ENCODE measurements at regions not wholly inside any gene's neighbourhood (a gene's known extent, or its start where the extent isn't known, plus 50 kb on each side); places are given as distances from the start of the nearest gene placed in this dataset.
"Not testable (repeated sequence)": the region's sequence is repeated elsewhere in the genome, so short reads cannot be mapped to it uniquely, and the experiment has no call there.

DNA sequence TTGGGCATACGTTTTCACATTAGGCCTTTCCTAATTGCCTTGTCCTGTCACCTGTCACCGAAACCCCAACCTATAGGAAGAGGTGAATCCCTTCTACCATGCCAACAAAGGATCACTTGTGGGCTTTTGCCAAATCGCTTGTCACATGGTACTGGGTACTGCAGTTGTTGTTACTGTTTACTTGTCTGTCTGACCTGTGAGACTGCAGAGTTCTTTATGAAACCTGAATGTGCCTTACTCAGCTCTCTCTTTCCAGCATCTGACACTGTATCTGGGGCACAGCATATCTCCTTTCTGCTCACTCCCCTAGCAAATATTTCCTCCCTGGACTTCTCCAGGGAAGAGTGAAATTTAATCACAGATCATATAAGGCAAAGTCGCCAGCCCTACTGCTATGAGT, 1272.4 kb downstream of the CDH8 start:
- no peak for DNase-seq

- DNase-seq, result no peak
These were observed 1280.3 kb downstream of the CDH8 start for GRCh38 chr16:60755907-60756306.

GRCh38 chr16:60748366-60748765, 1287.9 kb downstream of the CDH8 start:
- no peak for DNase-seq

- DNase-seq, result no peak
These were observed 1292.0 kb downstream of the CDH8 start for GRCh38 chr16:60744198-60744597.

GRCh38 chr16:60741810-60742209, 1294.4 kb downstream of the CDH8 start:
- no peak for DNase-seq

- DNase-seq, result no peak
These were observed 1296.2 kb downstream of the CDH8 start for GRCh38 chr16:60739737-60740683.

GRCh38 chr16:60731329-60732050, 1304.7 kb downstream of the CDH8 start:
- DNase-seq, result no peak

DNA sequence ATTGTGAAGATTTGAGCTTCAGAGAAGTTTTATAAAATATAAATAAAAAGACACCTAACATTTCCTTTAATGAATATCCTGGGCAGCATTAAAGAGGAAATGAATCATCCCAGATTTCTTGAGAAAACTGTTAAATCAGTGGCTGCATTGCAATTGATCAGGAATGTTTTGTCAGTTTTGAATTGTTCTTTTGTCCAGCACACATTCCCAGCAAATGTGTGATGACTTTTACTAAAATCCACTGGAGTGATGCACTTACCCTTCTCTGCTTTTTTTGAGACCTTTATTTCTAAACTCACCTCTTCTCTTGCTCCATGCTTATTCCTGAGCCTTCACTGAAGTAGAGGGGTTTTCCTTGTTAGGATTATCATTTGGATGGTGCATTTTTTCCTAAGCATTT, 1307.2 kb downstream of the CDH8 start:
- DNase-seq, result no peak

- no peak for DNase-seq
These were observed 1308.4 kb downstream of the CDH8 start for GRCh38 chr16:60727851-60728250.

DNA sequence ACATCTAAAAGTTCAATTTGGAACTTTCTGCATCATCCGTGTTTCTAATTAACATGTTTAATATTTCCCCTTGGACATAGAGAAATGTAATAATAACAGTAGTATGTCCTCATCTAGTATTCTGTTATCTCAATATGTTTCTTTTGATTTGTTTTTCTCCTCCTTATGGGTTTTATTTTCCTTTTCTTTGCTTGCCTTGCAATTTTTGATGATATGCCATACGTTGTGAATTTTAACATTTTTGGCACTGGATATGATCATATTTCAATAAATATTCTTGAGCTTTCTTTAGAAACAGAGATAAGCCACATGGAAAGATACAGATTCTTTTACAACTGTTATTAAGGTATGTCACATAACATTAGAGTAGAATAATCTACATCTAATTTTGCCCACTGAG, 1316.2 kb downstream of the CDH8 start:
- DNase-seq, result no peak

DNA sequence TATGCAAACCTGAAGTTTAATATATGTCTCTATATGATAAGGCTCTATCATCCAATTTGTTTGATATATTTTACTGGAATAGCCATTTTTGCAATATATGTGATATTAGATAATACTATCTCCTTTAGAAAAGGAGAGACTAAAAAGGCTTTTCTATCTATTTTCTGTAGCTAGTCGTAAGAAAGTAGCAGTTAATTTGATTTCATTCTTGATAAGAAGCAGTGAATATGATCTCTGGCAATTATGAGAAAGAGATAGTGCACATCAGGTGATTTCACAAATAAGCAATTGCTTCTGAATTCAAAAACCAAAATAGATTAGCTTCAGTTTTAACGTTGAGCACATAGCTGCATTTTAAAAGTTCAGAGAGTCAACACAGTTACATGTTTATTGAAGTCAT, 1318.4 kb downstream of the CDH8 start:
- no peak for DNase-seq

GRCh38 chr16:60712144-60712543, 1324.1 kb downstream of the CDH8 start:
- no peak for DNase-seq

GRCh38 chr16:60704726-60705125, 1331.5 kb downstream of the CDH8 start:
- DNase-seq, result no peak

DNA sequence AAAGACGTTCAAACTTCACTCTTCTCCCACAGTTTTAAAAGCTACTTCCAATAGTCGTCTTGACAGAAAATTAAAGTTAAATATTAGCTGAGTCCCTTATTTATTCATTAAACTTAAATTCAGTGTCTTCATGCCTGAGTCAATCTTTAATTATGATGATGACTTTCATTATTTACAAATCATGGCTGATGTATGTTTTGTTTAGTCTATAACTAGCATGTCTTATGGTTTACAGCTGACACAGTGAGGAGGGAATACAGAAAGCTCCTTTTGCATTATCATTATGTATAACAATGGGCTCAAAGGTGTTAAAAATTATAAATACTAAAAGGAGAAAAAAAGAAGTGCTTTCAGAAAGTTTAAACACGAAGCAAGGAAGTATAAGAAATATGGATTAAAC, 1333.1 kb downstream of the CDH8 start:
- no peak for DNase-seq

DNA sequence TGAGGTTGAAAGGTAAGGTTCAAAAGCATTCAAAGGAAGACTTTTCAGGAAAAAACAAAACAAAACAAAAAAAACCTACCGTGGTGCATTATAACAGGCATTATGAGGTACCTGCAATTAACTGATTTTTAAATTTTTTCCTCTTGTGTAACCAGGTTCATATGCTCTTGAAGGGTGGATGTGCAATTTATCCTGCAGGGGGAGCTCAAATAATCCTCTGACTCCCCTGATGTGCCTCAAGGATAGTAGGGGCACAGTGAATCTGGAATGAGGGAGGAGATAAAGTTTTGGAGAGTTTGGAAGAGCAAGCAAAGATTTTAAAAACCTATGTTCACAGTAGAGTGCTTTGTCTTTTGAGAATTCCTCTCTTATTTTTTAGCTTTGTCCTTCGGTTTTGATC, 1349.4 kb downstream of the CDH8 start:
- no peak for DNase-seq

- DNase-seq, result no peak
These were observed 1352.2 kb downstream of the CDH8 start for GRCh38 chr16:60684002-60684401.

- DNase-seq, result no peak
These were observed 1354.0 kb downstream of the CDH8 start for GRCh38 chr16:60682219-60682618.

GRCh38 chr16:60681043-60681442, 1355.2 kb downstream of the CDH8 start:
- no peak for DNase-seq

GRCh38 chr16:60675022-60675421, 1361.2 kb downstream of the CDH8 start:
- no peak for DNase-seq

DNA sequence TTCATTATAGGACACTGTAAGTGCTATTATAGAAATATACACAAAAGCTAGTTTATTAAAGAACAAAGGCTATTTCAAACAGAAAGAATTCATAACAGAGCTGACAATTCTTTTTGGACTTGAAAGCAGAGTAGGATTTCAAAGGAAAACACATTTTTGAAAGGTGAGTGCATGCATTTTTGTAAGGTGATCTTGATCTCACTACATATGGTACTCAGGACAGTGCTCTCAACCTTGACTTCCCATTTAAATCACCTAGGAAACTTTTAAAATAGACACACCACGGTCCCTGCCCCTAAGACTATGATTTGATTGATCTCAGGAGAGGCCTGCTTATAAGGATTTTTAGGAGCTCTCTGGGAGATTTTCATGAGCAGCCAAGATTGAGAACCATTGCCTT, 1362.0 kb downstream of the CDH8 start:
- DNase-seq, result no peak

- no peak for DNase-seq
These were observed 1380.6 kb downstream of the CDH8 start for GRCh38 chr16:60655514-60656153.

GRCh38 chr16:60651346-60651745, 1384.9 kb downstream of the CDH8 start:
- no peak for DNase-seq

DNA sequence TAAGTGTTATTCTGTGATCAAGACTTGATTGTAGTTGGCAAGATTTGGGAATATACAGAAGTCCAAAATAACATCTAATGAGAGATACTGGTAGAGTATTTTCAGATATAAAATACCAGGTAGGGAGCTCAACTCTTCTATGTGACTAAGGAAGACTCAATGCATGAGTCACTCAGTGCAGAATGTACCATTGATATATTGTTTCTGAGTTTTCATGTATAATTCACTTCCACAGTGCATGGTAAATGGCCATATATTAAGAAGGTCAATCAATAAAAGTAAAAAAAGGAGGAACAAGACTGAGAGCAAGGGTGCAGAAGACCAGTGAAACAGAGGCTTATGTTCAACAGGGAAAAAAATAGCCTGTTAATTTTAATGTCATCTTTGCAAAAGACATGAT, 1387.9 kb downstream of the CDH8 start:
- no peak for DNase-seq

GRCh38 chr16:60647388-60647787, 1388.8 kb downstream of the CDH8 start:
- not testable (repeated sequence) for DNase-seq

Data from activated CD4-positive, alpha-beta T cell treated with anti-CD3 and anti-CD28 coated beads, Interleukin-2, amount 50 U/mL, for 16 hours (primary cell).